ENCODE measurements at regions not wholly inside any gene's neighbourhood (a gene's known extent, or its start where the extent isn't known, plus 50 kb on each side); places are given as distances from the start of the nearest gene placed in this dataset.

- H3K27ac Mint-ChIP-seq (ENCODE audit: unreplicated experiment): no peak overlapping the region
- H3K4me3 Mint-ChIP-seq (ENCODE audit: unreplicated experiment): no peak overlapping the region
- TF ChIP-seq CTCF (IDR thresholded peaks at IDR 0.05): no peak
- H3K4me1 Mint-ChIP-seq (ENCODE audit: low read depth): peaks cover 20% of the 10 kb centered on the region
- peaks cover 8% of the 10 kb centered on the region for H3K9me3 Mint-ChIP-seq (ENCODE audit: low read depth)
- no peak for DNase-seq (ENCODE audit: low spot score)
- H3K36me3 Mint-ChIP-seq (ENCODE audit: low read depth): no peaks in the 10 kb centered on the region
- H3K27me3 Mint-ChIP-seq (ENCODE audit: low read depth): no peaks in the 10 kb centered on the region
Measured at GRCh38 chr5:30337084-30337573, 856.4 kb upstream of the CDH6 start.

GRCh38 chr5:30331534-30331933 is 862.0 kb upstream of the CDH6 start:
- TF ChIP-seq CTCF (IDR thresholded peaks at IDR 0.05): no peak
- no peak overlapping the region for H3K27ac Mint-ChIP-seq (ENCODE audit: unreplicated experiment)
- H3K9me3 Mint-ChIP-seq (ENCODE audit: low read depth): peaks cover 8% of the 10 kb centered on the region
- DNase-seq (ENCODE audit: low spot score): no peak
- no peaks in the 10 kb centered on the region for H3K4me1 Mint-ChIP-seq (ENCODE audit: low read depth)
- H3K36me3 Mint-ChIP-seq (ENCODE audit: low read depth): no peaks in the 10 kb centered on the region
- no peak overlapping the region for H3K4me3 Mint-ChIP-seq (ENCODE audit: unreplicated experiment)
- H3K27me3 Mint-ChIP-seq (ENCODE audit: low read depth): no peaks in the 10 kb centered on the region

DNA sequence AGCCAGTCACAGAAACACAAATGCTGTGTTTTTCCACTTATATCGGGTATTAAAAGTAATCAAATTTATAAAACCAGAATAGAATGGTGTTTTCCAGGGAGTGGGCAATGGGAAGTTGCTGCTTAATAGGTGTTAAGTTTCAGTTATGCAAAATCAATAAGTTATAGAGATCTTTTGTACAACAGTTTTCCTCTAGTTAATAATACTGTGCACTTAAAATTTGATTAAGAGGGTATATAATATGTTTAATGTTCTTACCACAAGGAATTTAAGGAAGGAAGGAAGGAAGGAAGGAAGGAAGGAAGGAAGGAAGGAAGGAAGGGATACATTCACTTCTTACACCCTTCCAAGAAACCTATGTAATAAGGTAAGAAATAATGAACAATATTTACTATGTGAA is 867.7 kb upstream of the CDH6 start:
- H3K4me1 Mint-ChIP-seq (ENCODE audit: low read depth): peaks cover 4% of the 10 kb centered on the region
- H3K4me3 Mint-ChIP-seq (ENCODE audit: unreplicated experiment): no peak overlapping the region
- H3K36me3 Mint-ChIP-seq (ENCODE audit: low read depth): no peaks in the 10 kb centered on the region
- H3K9me3 Mint-ChIP-seq (ENCODE audit: low read depth): no peaks in the 10 kb centered on the region
- H3K27me3 Mint-ChIP-seq (ENCODE audit: low read depth): no peaks in the 10 kb centered on the region
- no peak overlapping the region for H3K27ac Mint-ChIP-seq (ENCODE audit: unreplicated experiment)
- TF ChIP-seq CTCF (IDR thresholded peaks at IDR 0.05): no peak
- no peak for DNase-seq (ENCODE audit: low spot score)

DNA sequence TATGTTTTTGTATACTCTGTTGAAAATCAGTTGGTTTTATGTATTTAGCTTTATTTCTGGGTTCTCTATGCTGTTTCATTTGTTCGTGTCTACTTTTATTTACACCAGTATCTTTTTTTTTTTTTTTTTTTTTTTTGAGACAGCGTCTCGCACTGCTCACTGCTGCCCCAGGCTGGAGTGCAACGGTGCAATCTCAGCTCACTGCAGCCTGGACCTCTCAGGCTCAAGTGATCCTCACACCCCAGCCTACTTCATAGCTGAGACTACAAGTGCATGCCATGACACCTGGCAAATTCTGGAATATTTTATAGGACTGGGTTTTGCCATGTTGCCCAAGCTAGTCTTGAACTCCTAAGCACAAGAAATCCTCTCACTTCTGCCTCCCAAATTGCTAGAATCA is 869.4 kb upstream of the CDH6 start:
- H3K4me3 Mint-ChIP-seq (ENCODE audit: unreplicated experiment): no peak overlapping the region
- H3K27ac Mint-ChIP-seq (ENCODE audit: unreplicated experiment): no peak overlapping the region
- H3K36me3 Mint-ChIP-seq (ENCODE audit: low read depth): no peaks in the 10 kb centered on the region
- TF ChIP-seq CTCF (IDR thresholded peaks at IDR 0.05): no peak
- H3K4me1 Mint-ChIP-seq (ENCODE audit: low read depth): peaks cover 4% of the 10 kb centered on the region
- H3K27me3 Mint-ChIP-seq (ENCODE audit: low read depth): no peaks in the 10 kb centered on the region
- H3K9me3 Mint-ChIP-seq (ENCODE audit: low read depth): no peaks in the 10 kb centered on the region
- DNase-seq (ENCODE audit: low spot score): no peak

- no peak overlapping the region for H3K4me3 Mint-ChIP-seq (ENCODE audit: unreplicated experiment)
- no peak for TF ChIP-seq CTCF (IDR thresholded peaks at IDR 0.05)
- H3K27ac Mint-ChIP-seq (ENCODE audit: unreplicated experiment): no peak overlapping the region
- H3K27me3 Mint-ChIP-seq (ENCODE audit: low read depth): no peaks in the 10 kb centered on the region
- H3K4me1 Mint-ChIP-seq (ENCODE audit: low read depth): no peaks in the 10 kb centered on the region
- DNase-seq (ENCODE audit: low spot score): no peak
- H3K36me3 Mint-ChIP-seq (ENCODE audit: low read depth): peaks cover 13% of the 10 kb centered on the region
- H3K9me3 Mint-ChIP-seq (ENCODE audit: low read depth): peaks cover 34% of the 10 kb centered on the region
Measured at GRCh38 chr5:30287890-30288289, 905.6 kb upstream of the CDH6 start.
